H9 (cell line): ENCODE measurements at regions not wholly inside any gene's neighbourhood (a gene's known extent, or its start where the extent isn't known, plus 50 kb on each side); places are given as distances from the start of the nearest gene placed in this dataset.

Experiments
- DNase-seq: peaks from one replicate; pipeline ENCODE4 v3.0.0-alpha.2; 2017
- H2AFZ ChIP-seq: one replicate; pipeline ENCODE4 v1.6.1; 2013; ENCODE audit warnings: mild to moderate bottlenecking, low read length, control low read depth, moderate library complexity
- H2AK5ac ChIP-seq: 2 replicates; pipeline ENCODE4 v1.6.1; 2013; ENCODE audit warnings: low read length, control low read depth, mixed read lengths; ENCODE audit not compliant: insufficient read length
- H2BK120ac ChIP-seq: one replicate; pipeline ENCODE4 v1.6.1; 2013; ENCODE audit warnings: low read depth, mild to moderate bottlenecking, low read length, control low read depth, inconsistent platforms; ENCODE audit not compliant: poor library complexity, severe bottlenecking
- H2BK12ac ChIP-seq: 2 replicates; pipeline ENCODE4 v1.6.1; 2013; ENCODE audit warnings: low read length, control low read depth, mixed read lengths, low read depth; ENCODE audit not compliant: insufficient read length
- H2BK15ac ChIP-seq: 2 replicates; pipeline ENCODE4 v1.6.1; 2013; ENCODE audit warnings: low read depth, low read length, control low read depth
- H2BK20ac ChIP-seq: one replicate; pipeline ENCODE4 v1.6.1; 2013; ENCODE audit warnings: low read depth, mild to moderate bottlenecking, low read length, control low read depth, inconsistent platforms; ENCODE audit not compliant: poor library complexity, severe bottlenecking
- H2BK5ac ChIP-seq: 2 replicates; pipeline ENCODE4 v1.6.1; 2013; ENCODE audit warnings: low read length, control low read depth, mixed read lengths; ENCODE audit not compliant: insufficient read length
- H3K14ac ChIP-seq: 2 replicates; pipeline ENCODE4 v1.6.1; 2013; ENCODE audit warnings: low read length, control low read depth; ENCODE audit not compliant: insufficient read depth
- H3K18ac ChIP-seq: 2 replicates; pipeline ENCODE4 v1.6.1; 2013; ENCODE audit warnings: low read depth, mild to moderate bottlenecking, mixed read lengths, low read length, control low read depth; ENCODE audit not compliant: insufficient read length
- H3K23ac ChIP-seq: 2 replicates; pipeline ENCODE4 v1.6.1; 2013; ENCODE audit warnings: low read length, control low read depth, mixed read lengths, low read depth; ENCODE audit not compliant: insufficient read length
- H3K23me2 ChIP-seq: 2 replicates; pipeline ENCODE4 v1.6.1; 2013; ENCODE audit warnings: low read depth, mild to moderate bottlenecking, mixed read lengths, low read length, control low read depth; ENCODE audit not compliant: insufficient read length, poor library complexity, severe bottlenecking
- H3K27ac ChIP-seq: 2 replicates; pipeline ENCODE4 v1.5.1; 2013; ENCODE audit warnings: low read length, control low read depth, mixed read lengths, low read depth; ENCODE audit not compliant: insufficient read length
- H3K27me3 ChIP-seq: 2 replicates; pipeline ENCODE4 v1.6.1; 2013; ENCODE audit warnings: low read length, control low read depth, inconsistent platforms; ENCODE audit not compliant: insufficient read depth
- H3K4ac ChIP-seq: 2 replicates; pipeline ENCODE4 v1.6.1; 2013; ENCODE audit warnings: low read depth, mild to moderate bottlenecking, control low read depth, inconsistent platforms, low read length, moderate library complexity
- H3K4me1 ChIP-seq: 2 replicates; pipeline ENCODE4 v1.6.1; 2013; ENCODE audit warnings: low read length, control low read depth, inconsistent platforms; ENCODE audit not compliant: insufficient read depth
- H3K4me2 ChIP-seq: 2 replicates; pipeline ENCODE4 v1.6.1; 2013; ENCODE audit warnings: low read length, control low read depth, mixed read lengths; ENCODE audit not compliant: insufficient read length, insufficient read depth
- H3K56ac ChIP-seq: 2 replicates; pipeline ENCODE4 v1.6.1; 2013; ENCODE audit warnings: low read depth, mild to moderate bottlenecking, mixed read lengths, low read length, control low read depth; ENCODE audit not compliant: insufficient read length
- H3K79me1 ChIP-seq: 2 replicates; pipeline ENCODE4 v1.6.1; 2013; ENCODE audit warnings: low read depth, mild to moderate bottlenecking, moderate library complexity, low read length, control low read depth, inconsistent platforms; ENCODE audit not compliant: insufficient read depth, poor library complexity, severe bottlenecking
- H3K79me2 ChIP-seq: 2 replicates; pipeline ENCODE4 v1.6.1; 2013; ENCODE audit warnings: low read length, control low read depth, inconsistent platforms; ENCODE audit not compliant: insufficient read depth
- H3K9ac ChIP-seq: 2 replicates; pipeline ENCODE4 v1.6.1; 2013; ENCODE audit warnings: low read length, control low read depth, mixed read lengths; ENCODE audit not compliant: insufficient read length; ENCODE audit errors: extremely low read depth
- H3K9me3 ChIP-seq: one replicate; pipeline ENCODE4 v1.6.1; 2013; ENCODE audit warnings: low read depth, low read length, inconsistent platforms; ENCODE audit not compliant: control insufficient read depth
- H3T11ph ChIP-seq: one replicate; pipeline ENCODE4 v1.6.1; 2013; ENCODE audit warnings: mild to moderate bottlenecking, low read length, control low read depth, inconsistent platforms
- H4K20me1 ChIP-seq: one replicate; pipeline ENCODE4 v1.6.1; 2013; ENCODE audit not compliant: control insufficient read depth, insufficient read length, insufficient read depth
- H4K5ac ChIP-seq: 2 replicates; pipeline ENCODE4 v1.6.1; 2013; ENCODE audit warnings: low read depth, mild to moderate bottlenecking, mixed read lengths, low read length, control low read depth; ENCODE audit not compliant: insufficient read length
- H4K8ac ChIP-seq: replicated peaks from 2 replicates; pipeline ENCODE4 v1.6.1; 2013; ENCODE audit warnings: low read length, control low read depth, mixed read lengths, low read depth; ENCODE audit not compliant: insufficient read length
- H4K91ac ChIP-seq: 2 replicates; pipeline ENCODE4 v1.6.1; 2013; ENCODE audit warnings: low read depth, mild to moderate bottlenecking, moderate library complexity, mixed read lengths, low read length, control low read depth; ENCODE audit not compliant: insufficient read length
- H3K27ac Mint-ChIP-seq, 3 experiments: 2 replicates in 2 of 3; 3 replicates in 1 of 3; pipeline ENCODE4 v1.8.0; 2020 to 2021; ENCODE audit warnings: mixed read lengths in 3 of 3, mild to moderate bottlenecking in 1 of 3, moderate library complexity in 1 of 3
- H3K27me3 Mint-ChIP-seq: 2 replicates; pipeline ENCODE4 v1.8.0; 2021; ENCODE audit warnings: low read depth, mild to moderate bottlenecking, moderate library complexity, mixed read lengths
- H3K36me3 Mint-ChIP-seq, 3 experiments: 2 replicates in 2 of 3; 3 replicates in 1 of 3; pipeline ENCODE4 v1.8.0; 2020 to 2021; ENCODE audit warnings: low read depth in 3 of 3, mixed read lengths in 3 of 3; ENCODE audit not compliant: insufficient read depth in 1 of 3
- H3K4me1 Mint-ChIP-seq, 2 experiments: 2 replicates each; pipeline ENCODE4 v1.8.0; 2020; ENCODE audit warnings: mixed read lengths in 2 of 2
- H3K4me3 Mint-ChIP-seq, 2 experiments: 2 replicates in 1 of 2; 3 replicates in 1 of 2; pipeline ENCODE4 v1.8.0; 2020 to 2021; ENCODE audit warnings: mild to moderate bottlenecking in 2 of 2, mixed read lengths in 2 of 2, moderate library complexity in 1 of 2
- H3K9me3 Mint-ChIP-seq, 2 experiments: 2 replicates in 1 of 2; 3 replicates in 1 of 2; pipeline ENCODE4 v1.8.0; 2020; ENCODE audit warnings: mild to moderate bottlenecking in 2 of 2, mixed read lengths in 2 of 2, moderate library complexity in 1 of 2
- WGBS: extraction: QIAGEN DNeasy Blood & Tissue Kit; methylation state at CpG from one replicate; pipeline ENCODE4 v1.1.7; 2013; ENCODE audit warnings: missing lambda C conversion rate, low lambda C conversion rate, mixed read lengths; ENCODE audit not compliant: insufficient read length; ENCODE audit errors: extremely low coverage; 5-methylcytosine and 5-hydroxymethylcytosine counted together
- TF ChIP-seq, protein P1 (sequence below): fragments of 200-600 bp; sonication (generic); conservative IDR thresholded peaks from 3 replicates; pipeline ENCODE4 v1.8.0; 2021; ENCODE audit warnings: antibody characterized with exemption, mild to moderate bottlenecking

DNA sequence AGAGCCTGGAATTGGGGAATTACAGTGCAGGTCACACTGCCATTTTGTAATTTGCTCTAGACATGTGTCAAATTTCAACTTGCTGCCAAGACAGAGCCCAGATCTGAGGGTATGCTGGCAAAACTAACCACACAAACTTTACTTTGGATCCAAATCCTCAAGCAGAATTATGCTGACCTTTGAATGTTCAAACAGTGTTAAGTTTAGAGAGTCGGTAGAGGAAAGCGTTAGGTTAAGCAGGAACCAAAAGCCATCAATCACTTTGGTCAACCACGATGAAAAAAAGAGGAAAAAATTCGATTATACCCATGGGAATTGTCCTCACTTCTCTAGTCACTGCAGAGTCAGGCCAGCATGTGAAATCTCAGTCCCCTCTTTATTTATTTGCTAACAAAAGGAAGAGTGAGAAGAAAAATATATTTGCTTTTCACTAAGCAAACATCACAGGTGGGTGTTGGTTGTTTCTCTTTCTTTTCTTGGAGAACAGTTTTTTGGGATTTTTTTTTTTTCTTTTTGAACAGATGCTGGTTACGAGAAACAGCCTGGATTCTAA is 105.1 kb upstream of the ADGRF1 start:
- H4K91ac ChIP-seq = no peak overlapping the region
- TF ChIP-seq, protein P1, sequence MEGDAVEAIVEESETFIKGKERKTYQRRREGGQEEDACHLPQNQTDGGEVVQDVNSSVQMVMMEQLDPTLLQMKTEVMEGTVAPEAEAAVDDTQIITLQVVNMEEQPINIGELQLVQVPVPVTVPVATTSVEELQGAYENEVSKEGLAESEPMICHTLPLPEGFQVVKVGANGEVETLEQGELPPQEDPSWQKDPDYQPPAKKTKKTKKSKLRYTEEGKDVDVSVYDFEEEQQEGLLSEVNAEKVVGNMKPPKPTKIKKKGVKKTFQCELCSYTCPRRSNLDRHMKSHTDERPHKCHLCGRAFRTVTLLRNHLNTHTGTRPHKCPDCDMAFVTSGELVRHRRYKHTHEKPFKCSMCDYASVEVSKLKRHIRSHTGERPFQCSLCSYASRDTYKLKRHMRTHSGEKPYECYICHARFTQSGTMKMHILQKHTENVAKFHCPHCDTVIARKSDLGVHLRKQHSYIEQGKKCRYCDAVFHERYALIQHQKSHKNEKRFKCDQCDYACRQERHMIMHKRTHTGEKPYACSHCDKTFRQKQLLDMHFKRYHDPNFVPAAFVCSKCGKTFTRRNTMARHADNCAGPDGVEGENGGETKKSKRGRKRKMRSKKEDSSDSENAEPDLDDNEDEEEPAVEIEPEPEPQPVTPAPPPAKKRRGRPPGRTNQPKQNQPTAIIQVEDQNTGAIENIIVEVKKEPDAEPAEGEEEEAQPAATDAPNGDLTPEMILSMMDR = no peak
- H2BK12ac ChIP-seq = no peak overlapping the region
- H3K27ac Mint-ChIP-seq = peak overlapping the region; percentile 24 to 66 (median 53); a peak in 2 of 7 replicates
- no peak overlapping the region for H2BK5ac ChIP-seq
- H3K27me3 Mint-ChIP-seq = no peaks in the 10 kb centered on the region
- H2AFZ ChIP-seq = peak overlapping the region; percentile 49
- no peak overlapping the region for H3K4me3 Mint-ChIP-seq
- H3K4ac ChIP-seq = no peak overlapping the region
- no peaks in the 10 kb centered on the region for H3K27me3 ChIP-seq
- H3K36me3 Mint-ChIP-seq = peaks cover 0 to 4% (median 0%) of the 10 kb centered on the region in 3 experiments; a peak in 1 of 7 replicates
- H2BK20ac ChIP-seq = no peak overlapping the region
- H3K27ac ChIP-seq = no peak overlapping the region
- no peak for DNase-seq
- H4K8ac ChIP-seq = no peak overlapping the region
- H4K20me1 ChIP-seq = no peaks in the 10 kb centered on the region
- H3K18ac ChIP-seq = no peak overlapping the region
- H3K23ac ChIP-seq = no peak overlapping the region
- no peaks in the 10 kb centered on the region for H3K79me2 ChIP-seq
- no peak overlapping the region for H2BK120ac ChIP-seq
- no CpG with 5 or more reads among the region's 5 CpGs for WGBS
- H2AK5ac ChIP-seq = no peak overlapping the region
- H4K5ac ChIP-seq = no peak overlapping the region
- no peak overlapping the region for H3K14ac ChIP-seq
- peaks cover 0 to 4% of the 10 kb centered on the region in 2 experiments; a peak in 2 of 5 replicates for H3K9me3 Mint-ChIP-seq
- H3K9me3 ChIP-seq = no peaks in the 10 kb centered on the region
- no peak overlapping the region for H3K4me2 ChIP-seq
- H3K9ac ChIP-seq = no peak overlapping the region
- peaks cover 41 to 42% of the 10 kb centered on the region in 2 experiments for H3K4me1 Mint-ChIP-seq
- no peak overlapping the region for H2BK15ac ChIP-seq
- H3K79me1 ChIP-seq = no peaks in the 10 kb centered on the region
- H3T11ph ChIP-seq = no peak overlapping the region
- peaks cover 17% of the 10 kb centered on the region for H3K4me1 ChIP-seq
- H3K23me2 ChIP-seq = no peaks in the 10 kb centered on the region
- H3K56ac ChIP-seq = no peak overlapping the region
